A549 (cell line): ENCODE measurements at regions not wholly inside any gene's neighbourhood (a gene's known extent, or its start where the extent isn't known, plus 50 kb on each side); places are given as distances from the start of the nearest gene placed in this dataset.

Experiments
- ATAC-seq, 2 experiments: fragments of 200-7000 bp in 1 of 2; fragments of >200 bp in 1 of 2; cut with Nextera tagmentation in 1 of 2; cut with Tn5 transposase in 1 of 2; 3 replicates each; pipeline versions ENCODE4 v1.8.0 to v1.9.1; 2018 to 2020; ENCODE audit warnings: mild to moderate bottlenecking in 1 of 2, moderate library complexity in 1 of 2
- CTCF ChIA-PET: fragments of 300-600 bp; sonication (Branson Sonifier 250); formaldehyde crosslinking; extraction: SDS; loops from one replicate; lab custom pipeline; 2021; ENCODE audit warnings: antibody characterized with exemption, inconsistent platforms; lab: Yijun Ruan, JAX
- POLR2A ChIA-PET: fragments of 350-600 bp; formaldehyde crosslinking; extraction: SDS; loops from one replicate; lab custom pipeline; 2021; ENCODE audit warnings: antibody characterized with exemption, inconsistent platforms; lab: Yijun Ruan, JAX
- DNase-seq, 2 experiments: peaks; one replicate each; pipeline versions ENCODE4 v3.0.0 to v3.0.0-alpha.2; 2011 to 2016; ENCODE audit warnings: low read depth in 1 of 2, low spot score in 1 of 2
- FAIRE-seq: peaks from 2 replicates; lab custom pipeline; 2011; peaks lifted over from hg19 to GRCh38; lab: Jason Lieb, UNC
- H3K27ac ChIP-seq, 2 experiments: fragments of >200 bp; sonication (Bioruptor Twin); formaldehyde crosslinking; 3 replicates each; pipeline ENCODE4 v1.5.1; 2016 to 2017
- H3K4me1 ChIP-seq: fragments of >200 bp; sonication (Bioruptor Twin); formaldehyde crosslinking; 3 replicates; pipeline ENCODE4 v1.6.1; 2016
- H3K4me2 ChIP-seq: fragments of >200 bp; sonication (Bioruptor Twin); formaldehyde crosslinking; 3 replicates; pipeline ENCODE4 v1.6.1; 2016
- H3K4me3 ChIP-seq: fragments of >200 bp; sonication (Bioruptor Twin); formaldehyde crosslinking; 3 replicates; pipeline ENCODE4 v1.5.1; 2016
- H3K9me3 ChIP-seq: fragments of >200 bp; sonication (Bioruptor Twin); formaldehyde crosslinking; 3 replicates; pipeline ENCODE4 v1.6.1; 2016
- CBX8 ChIP-seq: fragments of 200-600 bp; sonication (generic); IDR thresholded peaks from 2 replicates; pipeline ENCODE4 v1.6.1; 2016
- CHD4 ChIP-seq: fragments of 200-600 bp; sonication (generic); IDR thresholded peaks from 2 replicates; pipeline ENCODE4 v1.6.1; 2016; ENCODE audit warnings: antibody characterized with exemption, mild to moderate bottlenecking, borderline replicate concordance
- EHF ChIP-seq: fragments of 250-450 bp; sonication (Bioruptor Pico); IDR thresholded peaks from 2 replicates; pipeline ENCODE4 v1.5.0; 2020; ENCODE audit warnings: mild to moderate bottlenecking
- EP300 ChIP-seq, 2 experiments: fragments of >200 bp; sonication (Bioruptor Twin); formaldehyde crosslinking; IDR thresholded peaks; 2 replicates in 1 of 2; 3 replicates in 1 of 2; pipeline ENCODE4 v1.6.1; 2016 to 2017
- FOXS1 ChIP-seq: fragments of 250-450 bp; sonication (Bioruptor Pico); IDR thresholded peaks from 2 replicates; pipeline ENCODE4 v1.5.0; 2020; ENCODE audit warnings: mild to moderate bottlenecking, moderate library complexity
- GATA3 ChIP-seq: IDR thresholded peaks from 2 replicates; pipeline ENCODE4 v1.6.1; 2012; ENCODE audit warnings: borderline replicate concordance
- HMGXB4 ChIP-seq: fragments of 250-450 bp; sonication (Bioruptor Pico); IDR thresholded peaks from 2 replicates; pipeline ENCODE4 v1.5.0; 2021; ENCODE audit warnings: mild to moderate bottlenecking, moderate library complexity, borderline replicate concordance
- HOXA7 ChIP-seq: fragments of 250-450 bp; sonication (Bioruptor Pico); IDR thresholded peaks from 2 replicates; pipeline ENCODE4 v1.5.0; 2020; ENCODE audit warnings: mild to moderate bottlenecking, moderate library complexity
- JUNB ChIP-seq: fragments of >200 bp; sonication (Bioruptor Twin); formaldehyde crosslinking; IDR thresholded peaks from 2 replicates; pipeline ENCODE4 v1.6.1; 2016
- KDM5A ChIP-seq: fragments of 200-600 bp; sonication (generic); IDR thresholded peaks from 2 replicates; pipeline ENCODE4 v1.6.1; 2016; ENCODE audit warnings: antibody characterized with exemption, mild to moderate bottlenecking
- MAFK ChIP-seq: fragments of 450-650 bp; IDR thresholded peaks from 2 replicates; pipeline ENCODE4 v1.6.1; 2014; ENCODE audit not compliant: partially characterized antibody
- MAZ ChIP-seq: fragments of 150-350 bp; IDR thresholded peaks from 2 replicates; pipeline ENCODE4 v1.6.1; 2014; ENCODE audit warnings: antibody characterized with exemption, low read depth, low read length, borderline replicate concordance
- NR3C1 ChIP-seq: fragments of >200 bp; sonication (Bioruptor Twin); formaldehyde crosslinking; IDR thresholded peaks from 3 replicates; pipeline ENCODE4 v1.6.1; 2017
- PBX3 ChIP-seq: IDR thresholded peaks from 2 replicates; pipeline ENCODE4 v1.6.1; 2012
- PHF8 ChIP-seq: fragments of 200-600 bp; sonication (generic); IDR thresholded peaks from 2 replicates; pipeline ENCODE4 v1.6.1; 2016; ENCODE audit warnings: low read depth, mild to moderate bottlenecking, antibody characterized with exemption, moderate library complexity, borderline replicate concordance
- RCOR1 ChIP-seq: fragments of 150-350 bp; IDR thresholded peaks from 2 replicates; pipeline ENCODE4 v1.6.1; 2014; ENCODE audit warnings: antibody characterized with exemption, low read length, low read depth
- RNF2 ChIP-seq: fragments of 200-600 bp; sonication (generic); IDR thresholded peaks from 2 replicates; pipeline ENCODE4 v1.6.1; 2016; ENCODE audit warnings: low read depth, mild to moderate bottlenecking, antibody characterized with exemption, moderate library complexity, borderline replicate concordance
- SMC3 ChIP-seq: fragments of >200 bp; sonication (Bioruptor Twin); formaldehyde crosslinking; IDR thresholded peaks from 3 replicates; pipeline ENCODE4 v1.6.1; 2018; ENCODE audit warnings: inconsistent platforms
- SREBF2 ChIP-seq: fragments of 450-650 bp; IDR thresholded peaks from 2 replicates; pipeline ENCODE4 v1.6.1; 2014; ENCODE audit warnings: mild to moderate bottlenecking, moderate library complexity
- ZNF302 ChIP-seq: fragments of 250-450 bp; sonication (Bioruptor Pico); IDR thresholded peaks from 2 replicates; pipeline ENCODE4 v1.9.0; 2021; ENCODE audit warnings: inconsistent platforms, mild to moderate bottlenecking, moderate library complexity
- ZSCAN20 ChIP-seq: fragments of 250-450 bp; sonication (Bioruptor Pico); IDR thresholded peaks from 2 replicates; pipeline ENCODE4 v1.8.0; 2022; ENCODE audit warnings: mild to moderate bottlenecking, moderate library complexity
- WGBS: methylation state at CpG from one replicate; pipeline ENCODE4 v1.1.6; 2017; ENCODE audit errors: missing lambda C conversion rate; 5-methylcytosine and 5-hydroxymethylcytosine counted together
- TF ChIP-seq, protein P1 (sequence below): fragments of >200 bp; sonication (Bioruptor Twin); formaldehyde crosslinking; IDR thresholded peaks from 3 replicates; pipeline ENCODE4 v1.6.1; 2016
- TF ChIP-seq, protein P2 (sequence below): IDR thresholded peaks from 2 replicates; pipeline ENCODE4 v1.6.1; 2012; ENCODE audit warnings: low read depth, borderline replicate concordance
- TF ChIP-seq, protein P3 (sequence below): fragments of 150-350 bp; IDR thresholded peaks from 2 replicates; pipeline ENCODE4 v1.6.1; 2014; ENCODE audit warnings: low read depth, mild to moderate bottlenecking, low read length
- TF ChIP-seq, protein P4 (sequence below): fragments of >200 bp; sonication (Bioruptor Twin); formaldehyde crosslinking; IDR thresholded peaks from 3 replicates; pipeline ENCODE4 v1.5.1; 2016

- no peak for TF ChIP-seq HMGXB4 (CRISPR knock-in tag)
- no peak for TF ChIP-seq RCOR1
- TF ChIP-seq, protein P1, sequence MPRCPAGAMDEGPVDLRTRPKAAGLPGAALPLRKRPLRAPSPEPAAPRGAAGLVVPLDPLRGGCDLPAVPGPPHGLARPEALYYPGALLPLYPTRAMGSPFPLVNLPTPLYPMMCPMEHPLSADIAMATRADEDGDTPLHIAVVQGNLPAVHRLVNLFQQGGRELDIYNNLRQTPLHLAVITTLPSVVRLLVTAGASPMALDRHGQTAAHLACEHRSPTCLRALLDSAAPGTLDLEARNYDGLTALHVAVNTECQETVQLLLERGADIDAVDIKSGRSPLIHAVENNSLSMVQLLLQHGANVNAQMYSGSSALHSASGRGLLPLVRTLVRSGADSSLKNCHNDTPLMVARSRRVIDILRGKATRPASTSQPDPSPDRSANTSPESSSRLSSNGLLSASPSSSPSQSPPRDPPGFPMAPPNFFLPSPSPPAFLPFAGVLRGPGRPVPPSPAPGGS: no peak
- no peak for TF ChIP-seq FOXS1 (CRISPR knock-in tag)
- no peak for TF ChIP-seq NR3C1
- TF ChIP-seq PHF8: no peak
- TF ChIP-seq, protein P2, sequence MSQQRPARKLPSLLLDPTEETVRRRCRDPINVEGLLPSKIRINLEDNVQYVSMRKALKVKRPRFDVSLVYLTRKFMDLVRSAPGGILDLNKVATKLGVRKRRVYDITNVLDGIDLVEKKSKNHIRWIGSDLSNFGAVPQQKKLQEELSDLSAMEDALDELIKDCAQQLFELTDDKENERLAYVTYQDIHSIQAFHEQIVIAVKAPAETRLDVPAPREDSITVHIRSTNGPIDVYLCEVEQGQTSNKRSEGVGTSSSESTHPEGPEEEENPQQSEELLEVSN: no peak
- TF ChIP-seq, protein P3, sequence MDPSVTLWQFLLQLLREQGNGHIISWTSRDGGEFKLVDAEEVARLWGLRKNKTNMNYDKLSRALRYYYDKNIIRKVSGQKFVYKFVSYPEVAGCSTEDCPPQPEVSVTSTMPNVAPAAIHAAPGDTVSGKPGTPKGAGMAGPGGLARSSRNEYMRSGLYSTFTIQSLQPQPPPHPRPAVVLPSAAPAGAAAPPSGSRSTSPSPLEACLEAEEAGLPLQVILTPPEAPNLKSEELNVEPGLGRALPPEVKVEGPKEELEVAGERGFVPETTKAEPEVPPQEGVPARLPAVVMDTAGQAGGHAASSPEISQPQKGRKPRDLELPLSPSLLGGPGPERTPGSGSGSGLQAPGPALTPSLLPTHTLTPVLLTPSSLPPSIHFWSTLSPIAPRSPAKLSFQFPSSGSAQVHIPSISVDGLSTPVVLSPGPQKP: no peak
- TF ChIP-seq PBX3: no peak
Observed at GRCh38 chr5:72688916-72689315, 127.5 kb upstream of the TNPO1 start (continued).

GRCh38 chr5:72687288-72687687 is 129.2 kb upstream of the TNPO1 start:
- POLR2A ChIA-PET: no interaction called here
- Histone ChIP-seq H3K27ac (no peak overlapping the region), H3K4me1 (no peaks in the 10 kb centered on the region)
- CTCF ChIA-PET: interaction anchor here (0.9 to 1.6 kb wide), 2 partner anchors 29 to 49 kb away, joined by 3 read pairs; no protein-coding TSS in a partner anchor
- WGBS: 50% methylated on average over 1 of the region's 1 CpG
- TF ChIP-seq, protein P4, sequence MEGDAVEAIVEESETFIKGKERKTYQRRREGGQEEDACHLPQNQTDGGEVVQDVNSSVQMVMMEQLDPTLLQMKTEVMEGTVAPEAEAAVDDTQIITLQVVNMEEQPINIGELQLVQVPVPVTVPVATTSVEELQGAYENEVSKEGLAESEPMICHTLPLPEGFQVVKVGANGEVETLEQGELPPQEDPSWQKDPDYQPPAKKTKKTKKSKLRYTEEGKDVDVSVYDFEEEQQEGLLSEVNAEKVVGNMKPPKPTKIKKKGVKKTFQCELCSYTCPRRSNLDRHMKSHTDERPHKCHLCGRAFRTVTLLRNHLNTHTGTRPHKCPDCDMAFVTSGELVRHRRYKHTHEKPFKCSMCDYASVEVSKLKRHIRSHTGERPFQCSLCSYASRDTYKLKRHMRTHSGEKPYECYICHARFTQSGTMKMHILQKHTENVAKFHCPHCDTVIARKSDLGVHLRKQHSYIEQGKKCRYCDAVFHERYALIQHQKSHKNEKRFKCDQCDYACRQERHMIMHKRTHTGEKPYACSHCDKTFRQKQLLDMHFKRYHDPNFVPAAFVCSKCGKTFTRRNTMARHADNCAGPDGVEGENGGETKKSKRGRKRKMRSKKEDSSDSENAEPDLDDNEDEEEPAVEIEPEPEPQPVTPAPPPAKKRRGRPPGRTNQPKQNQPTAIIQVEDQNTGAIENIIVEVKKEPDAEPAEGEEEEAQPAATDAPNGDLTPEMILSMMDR: no peak
- TF ChIP-seq MAFK: peak; percentile 14
- TF ChIP-seq, all 56 proteins: peak for 1
- H3K4me3 ChIP-seq: no peak overlapping the region
- DNase-seq: no peak
- no peak overlapping the region for H3K4me2 ChIP-seq
- FAIRE-seq: no peak
- ATAC-seq: no peak
- peaks cover 5% of the 10 kb centered on the region; the same call in 2 of the 3 replicates for H3K9me3 ChIP-seq

DNA sequence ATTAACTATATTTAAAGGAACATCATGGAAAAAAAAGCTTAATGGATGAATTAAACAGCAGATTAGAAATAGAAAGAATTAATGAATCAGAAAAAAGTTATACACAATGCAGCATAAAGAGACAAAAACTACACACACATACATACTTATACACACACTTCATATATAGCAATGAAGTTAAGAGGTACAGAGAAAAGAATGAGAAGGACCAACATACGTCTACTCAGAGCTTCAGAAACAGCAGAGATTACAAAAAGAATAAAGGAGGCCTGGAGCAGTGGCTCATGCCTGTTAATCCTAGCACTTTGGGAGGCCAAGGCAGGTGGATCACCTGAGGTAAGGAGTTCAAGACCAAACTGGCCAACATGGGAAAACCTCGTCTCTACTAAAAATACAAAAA is 133.9 kb upstream of the TNPO1 start:
- Histone ChIP-seq H3K4me2 (no peak overlapping the region), H3K4me3 (no peak overlapping the region), H3K27ac (no peak overlapping the region), H3K9me3 (peaks cover 19% of the 10 kb centered on the region; the same call in 2 of the 3 replicates), H3K4me1 (no peaks in the 10 kb centered on the region)
- DNase-seq: no peak
- POLR2A ChIA-PET: no interaction called here
- no peak for ATAC-seq
- no peak for TF ChIP-seq MAZ
- no peak for TF ChIP-seq PBX3
- TF ChIP-seq SMC3: no peak
- no peak for TF ChIP-seq CHD4
- TF ChIP-seq SREBF2: no peak
- no peak for TF ChIP-seq CBX8
- no peak for TF ChIP-seq JUNB
- TF ChIP-seq RNF2: no peak
- no peak for TF ChIP-seq GATA3
- TF ChIP-seq NR3C1: no peak
- TF ChIP-seq ZSCAN20: no peak
- no peak for TF ChIP-seq HOXA7 (CRISPR knock-in tag)
- no peak for TF ChIP-seq EP300 (IDR thresholded peaks at IDR 0.05)
- no peak for TF ChIP-seq KDM5A
- TF ChIP-seq MAFK: no peak
- TF ChIP-seq, protein P2: no peak
- TF ChIP-seq EHF (CRISPR knock-in tag): no peak
- no peak for TF ChIP-seq ZNF302 (CRISPR knock-in tag)
- FAIRE-seq: no peak
- CTCF ChIA-PET: no interaction called here
- WGBS: 58% methylated on average over 2 of the region's 2 CpGs
